Fibroblast of the aortic adventitia (primary cell): ENCODE measurements at regions not wholly inside any gene's neighbourhood (a gene's known extent, or its start where the extent isn't known, plus 50 kb on each side); places are given as distances from the start of the nearest gene placed in this dataset.

ENCODE experiments used
- DNase-seq: peaks from one replicate; pipeline ENCODE4 v3.0.0-alpha.2; 2010; ENCODE audit warnings: low read depth
- H3K4me3 ChIP-seq: 2 replicates; pipeline ENCODE4 v1.5.1; 2011; ENCODE audit warnings: low read depth, mild to moderate bottlenecking, control low read depth, low read length, moderate library complexity
- CTCF ChIP-seq: IDR thresholded peaks from 2 replicates; pipeline ENCODE4 v1.5.1; 2011; ENCODE audit warnings: mild to moderate bottlenecking, low read length, control low read depth, inconsistent platforms; ENCODE audit not compliant: insufficient read depth

- DNase-seq, result no peak
- no peak for TF ChIP-seq CTCF
These were observed 389.9 kb upstream of the CDH20 start for GRCh38 chr18:60943297-60943696.

GRCh38 chr18:60950634-60951033, 382.6 kb upstream of the CDH20 start:
- TF ChIP-seq CTCF, result no peak
- no peak overlapping the region for H3K4me3 ChIP-seq
- no peak for DNase-seq

More at GRCh38 chr18:60943297-60943696, 389.9 kb upstream of the CDH20 start:
- H3K4me3 ChIP-seq, result no peak overlapping the region

GRCh38 chr18:60951091-60951490, 382.1 kb upstream of the CDH20 start:
- no peak overlapping the region for H3K4me3 ChIP-seq
- DNase-seq, result no peak
- TF ChIP-seq CTCF, result no peak

GRCh38 chr18:60962625-60963024, 370.6 kb upstream of the CDH20 start:
- no peak for DNase-seq
- TF ChIP-seq CTCF, result no peak

GRCh38 chr18:60965856-60966255, 367.4 kb upstream of the CDH20 start:
- H3K4me3 ChIP-seq, result no peak overlapping the region
- no peak for DNase-seq
- TF ChIP-seq CTCF, result no peak

More at GRCh38 chr18:60962625-60963024, 370.6 kb upstream of the CDH20 start:
- H3K4me3 ChIP-seq, result no peak overlapping the region

- peak; percentile 33 for DNase-seq
- no peak overlapping the region for H3K4me3 ChIP-seq
- TF ChIP-seq CTCF, result no peak
These were observed 366.4 kb upstream of the CDH20 start for GRCh38 chr18:60966876-60967275.

GRCh38 chr18:60975420-60975819, 357.8 kb upstream of the CDH20 start:
- no peak overlapping the region for H3K4me3 ChIP-seq
- DNase-seq, result no peak
- TF ChIP-seq CTCF, result no peak
